ENCODE measurements at regions not wholly inside any gene's neighbourhood (a gene's known extent, or its start where the extent isn't known, plus 50 kb on each side); places are given as distances from the start of the nearest gene placed in this dataset.
"Not testable (repeated sequence)": the region's sequence is repeated elsewhere in the genome, so short reads cannot be mapped to it uniquely, and the experiment has no call there.

DNA sequence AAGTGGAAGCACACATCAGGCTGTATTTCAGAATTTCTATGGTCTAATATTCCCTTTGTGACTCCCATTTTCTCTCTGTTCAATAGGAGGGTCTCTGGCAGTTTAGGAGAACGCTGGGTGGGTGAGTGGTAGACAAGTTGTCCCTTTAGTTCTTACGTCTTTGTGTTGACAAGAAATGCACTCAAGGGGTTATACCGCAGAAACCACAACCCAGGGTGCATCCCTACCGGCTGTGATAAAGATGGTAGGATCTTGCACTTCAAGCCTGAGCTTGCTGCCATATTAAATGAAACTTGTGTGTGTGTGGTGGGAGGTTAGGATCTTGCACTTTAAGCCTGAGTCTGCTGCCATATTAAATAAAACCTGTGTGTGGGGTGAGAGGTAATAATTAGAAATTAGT lies 80.5 kb downstream of the LGALS9C start:
- TF ChIP-seq, protein P1, sequence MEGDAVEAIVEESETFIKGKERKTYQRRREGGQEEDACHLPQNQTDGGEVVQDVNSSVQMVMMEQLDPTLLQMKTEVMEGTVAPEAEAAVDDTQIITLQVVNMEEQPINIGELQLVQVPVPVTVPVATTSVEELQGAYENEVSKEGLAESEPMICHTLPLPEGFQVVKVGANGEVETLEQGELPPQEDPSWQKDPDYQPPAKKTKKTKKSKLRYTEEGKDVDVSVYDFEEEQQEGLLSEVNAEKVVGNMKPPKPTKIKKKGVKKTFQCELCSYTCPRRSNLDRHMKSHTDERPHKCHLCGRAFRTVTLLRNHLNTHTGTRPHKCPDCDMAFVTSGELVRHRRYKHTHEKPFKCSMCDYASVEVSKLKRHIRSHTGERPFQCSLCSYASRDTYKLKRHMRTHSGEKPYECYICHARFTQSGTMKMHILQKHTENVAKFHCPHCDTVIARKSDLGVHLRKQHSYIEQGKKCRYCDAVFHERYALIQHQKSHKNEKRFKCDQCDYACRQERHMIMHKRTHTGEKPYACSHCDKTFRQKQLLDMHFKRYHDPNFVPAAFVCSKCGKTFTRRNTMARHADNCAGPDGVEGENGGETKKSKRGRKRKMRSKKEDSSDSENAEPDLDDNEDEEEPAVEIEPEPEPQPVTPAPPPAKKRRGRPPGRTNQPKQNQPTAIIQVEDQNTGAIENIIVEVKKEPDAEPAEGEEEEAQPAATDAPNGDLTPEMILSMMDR (conservative IDR thresholded peaks at IDR 0.05 in 1 of 2, IDR thresholded peaks at IDR 0.05 in 1 of 2; ENCODE audit: low read depth in 1 of 2, low read length in 2 of 2), result not testable (repeated sequence)
- not testable (repeated sequence) for TF ChIP-seq EZH2 (IDR thresholded peaks at IDR 0.05; ENCODE audit: low read length, missing control alignments)

Measured in fibroblast of lung (primary cell).